CD4-positive, alpha-beta T cell treated with Interferon alpha-2 for 1 hour (primary cell): ENCODE measurements at regions not wholly inside any gene's neighbourhood (a gene's known extent, or its start where the extent isn't known, plus 50 kb on each side); places are given as distances from the start of the nearest gene placed in this dataset.
"Not testable (repeated sequence)": the region's sequence is repeated elsewhere in the genome, so short reads cannot be mapped to it uniquely, and the experiment has no call there.

ENCODE experiments used
- DNase-seq, 2 donors: peaks; one replicate each; pipeline ENCODE4 v3.0.0-alpha.2; 2020 to 2022

GRCh38 chr7:149682038-149682437 lies 91.3 kb downstream of the ZNF467 start:
- DNase-seq, result no peak

DNA sequence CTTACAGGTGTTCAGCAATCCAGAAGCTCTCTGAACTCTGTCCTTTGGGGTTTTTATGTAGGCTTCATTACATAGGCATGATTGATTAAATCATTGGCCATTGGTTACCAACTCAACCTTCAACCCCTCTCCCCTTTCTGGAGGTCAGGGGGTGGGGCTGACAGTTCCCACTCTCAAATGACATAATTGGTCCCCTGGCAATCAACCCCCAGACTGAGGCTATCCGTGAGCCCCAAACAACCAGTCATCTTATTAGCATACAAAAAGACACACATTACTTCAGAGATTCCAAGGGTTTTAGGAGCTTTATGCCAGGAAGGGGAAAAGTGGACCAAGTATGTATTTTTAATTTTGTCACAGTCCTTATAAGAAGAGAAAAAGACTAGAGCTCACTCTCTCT lies 92.1 kb downstream of the ZNF467 start:
- DNase-seq, result no peak

DNA sequence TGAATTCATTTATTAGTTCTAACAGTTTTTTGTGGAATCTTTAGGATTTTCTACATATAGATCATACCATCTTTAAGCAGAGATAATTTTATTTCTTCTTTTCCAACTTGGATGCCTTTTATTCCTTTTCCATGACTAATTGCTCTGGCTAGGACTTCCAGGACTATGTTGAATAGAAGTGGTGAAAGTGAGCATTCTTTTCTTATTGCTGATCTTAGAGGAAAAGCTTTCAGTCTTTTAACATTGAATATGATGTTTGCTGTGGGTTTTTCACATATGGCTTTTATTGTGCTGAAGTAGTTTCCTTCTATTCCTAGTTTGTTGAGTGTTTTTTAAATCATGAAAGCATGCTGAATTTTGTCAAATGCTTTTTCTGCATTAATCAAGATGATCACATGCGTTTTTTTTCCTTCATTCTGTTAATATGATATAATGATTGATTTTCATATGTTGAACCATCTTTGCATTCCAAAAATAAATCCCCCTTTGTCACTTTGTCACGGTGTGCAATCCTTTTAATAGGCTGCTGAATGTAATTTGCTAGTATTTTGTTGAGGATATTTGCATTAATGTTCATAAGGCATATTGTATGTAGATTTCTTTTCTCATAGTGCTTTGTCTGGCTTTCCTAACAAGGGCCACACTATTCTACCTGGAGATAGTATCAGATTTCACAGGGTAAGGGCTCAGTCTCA lies 92.9 kb downstream of the ZNF467 start:
- no peak for DNase-seq

- DNase-seq, result not testable (repeated sequence)
These were observed 98.5 kb downstream of the ZNF467 start for GRCh38 chr7:149674728-149675385.

- DNase-seq, result no peak
These were observed 100.4 kb downstream of the ZNF467 start for GRCh38 chr7:149673006-149673405.

- DNase-seq, result no peak
These were observed 103.1 kb downstream of the ZNF467 start for GRCh38 chr7:149670288-149670687.

- peak in 1 of 2 donors; percentile 21 for DNase-seq
These were observed 104.1 kb downstream of the ZNF467 start for GRCh38 chr7:149669121-149669818.

DNA sequence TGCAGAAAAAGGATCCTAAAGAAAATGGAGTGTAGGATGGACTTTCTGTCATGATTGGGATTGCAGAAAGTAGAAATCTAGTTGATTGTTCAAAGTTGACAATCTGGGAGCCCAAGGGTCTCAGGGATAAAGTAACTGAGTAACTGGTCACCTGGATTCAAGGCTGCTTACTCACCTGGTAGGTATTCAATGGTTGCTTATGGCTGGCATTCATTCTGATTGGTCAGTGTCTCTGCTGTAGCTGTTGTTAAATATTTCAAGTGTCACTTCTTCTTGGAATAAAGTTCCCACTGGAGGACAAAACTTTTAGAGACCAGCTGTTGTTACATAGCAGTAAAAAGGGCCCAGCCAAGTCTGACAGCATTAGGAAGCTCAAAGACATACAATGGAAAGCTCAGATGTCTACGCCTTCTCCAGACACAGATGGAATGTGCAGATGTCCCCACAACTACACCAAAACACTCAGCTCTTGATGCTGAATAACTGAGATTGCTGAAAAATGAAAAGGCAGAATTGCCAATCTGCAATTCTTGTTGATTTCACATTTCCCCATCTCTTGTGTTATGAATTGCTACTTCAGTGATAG lies 106.9 kb downstream of the ZNF467 start:
- DNase-seq, result no peak

DNA sequence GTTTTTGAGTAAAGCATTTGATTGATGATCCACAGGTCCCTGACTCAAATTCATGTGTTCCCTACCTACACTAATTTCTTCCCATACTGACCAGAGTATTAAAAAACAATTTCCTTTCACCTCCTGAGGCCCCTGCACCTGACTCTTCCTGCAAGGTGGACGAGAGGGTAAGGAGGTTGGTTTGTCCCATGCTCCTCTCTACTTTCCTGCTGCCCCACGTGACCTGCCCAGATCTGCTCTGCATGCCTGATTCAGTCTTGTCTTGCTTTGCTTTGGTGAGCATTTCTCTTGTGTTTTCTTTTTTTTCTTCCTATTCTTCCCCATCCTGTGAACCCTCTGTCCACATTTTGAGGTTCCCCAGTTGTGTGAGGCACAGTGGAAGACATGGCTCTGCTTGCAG lies 107.8 kb downstream of the ZNF467 start:
- DNase-seq, result not testable (repeated sequence)

- DNase-seq, result no peak
These were observed 108.7 kb downstream of the ZNF467 start for GRCh38 chr7:149664666-149665065.

GRCh38 chr7:149664176-149664575 lies 109.2 kb downstream of the ZNF467 start:
- DNase-seq, result no peak

- peak; percentile 52 to 64 for DNase-seq
These were observed 110.7 kb downstream of the ZNF467 start for GRCh38 chr7:149662591-149663095.

GRCh38 chr7:149655784-149656183 lies 117.6 kb downstream of the ZNF467 start:
- DNase-seq, result no peak

- DNase-seq, result no peak
These were observed 118.8 kb downstream of the ZNF467 start for GRCh38 chr7:149654588-149654987.

DNA sequence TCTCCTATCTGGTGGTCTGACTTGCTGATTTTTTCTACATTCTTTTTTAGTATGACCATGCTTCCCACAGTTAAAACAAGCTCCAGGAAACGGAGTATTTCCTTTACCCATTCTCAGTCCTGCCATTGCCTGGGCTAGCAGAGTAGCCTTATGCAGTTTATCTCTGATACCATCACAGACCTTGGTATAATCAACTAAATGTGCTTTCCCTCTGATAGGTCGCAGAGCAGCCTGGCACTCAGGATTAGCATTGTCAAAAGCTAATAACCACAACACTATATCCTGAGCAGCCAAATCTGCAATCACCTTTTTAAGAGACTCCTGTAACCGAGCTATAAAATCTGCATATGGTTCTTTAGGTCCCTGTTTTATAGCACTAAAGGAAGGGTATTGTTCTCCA lies 123.2 kb downstream of the ZNF467 start:
- not testable (repeated sequence) for DNase-seq

DNA sequence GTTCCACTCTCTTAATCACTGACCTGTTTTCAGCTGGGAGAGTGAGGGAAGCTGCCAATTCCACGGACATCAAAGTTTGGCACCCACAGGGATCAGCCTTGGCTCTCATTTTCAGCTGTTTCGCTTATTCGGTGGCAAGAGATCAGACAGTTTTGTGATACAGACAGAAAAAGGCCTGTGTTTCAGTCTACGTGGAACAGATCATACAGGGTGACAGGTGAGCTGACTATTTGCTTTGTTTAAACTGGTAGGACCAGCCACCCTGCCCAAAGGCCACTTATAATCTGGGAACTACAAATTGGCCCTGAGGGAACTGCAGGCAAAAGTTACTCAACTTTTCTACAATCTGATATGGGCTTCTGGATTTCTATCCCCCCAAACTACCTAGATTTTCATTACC lies 128.6 kb downstream of the ZNF467 start:
- DNase-seq, result no peak

- DNase-seq, result no peak
These were observed 130.8 kb downstream of the ZNF467 start for GRCh38 chr7:149642589-149642988.

DNA sequence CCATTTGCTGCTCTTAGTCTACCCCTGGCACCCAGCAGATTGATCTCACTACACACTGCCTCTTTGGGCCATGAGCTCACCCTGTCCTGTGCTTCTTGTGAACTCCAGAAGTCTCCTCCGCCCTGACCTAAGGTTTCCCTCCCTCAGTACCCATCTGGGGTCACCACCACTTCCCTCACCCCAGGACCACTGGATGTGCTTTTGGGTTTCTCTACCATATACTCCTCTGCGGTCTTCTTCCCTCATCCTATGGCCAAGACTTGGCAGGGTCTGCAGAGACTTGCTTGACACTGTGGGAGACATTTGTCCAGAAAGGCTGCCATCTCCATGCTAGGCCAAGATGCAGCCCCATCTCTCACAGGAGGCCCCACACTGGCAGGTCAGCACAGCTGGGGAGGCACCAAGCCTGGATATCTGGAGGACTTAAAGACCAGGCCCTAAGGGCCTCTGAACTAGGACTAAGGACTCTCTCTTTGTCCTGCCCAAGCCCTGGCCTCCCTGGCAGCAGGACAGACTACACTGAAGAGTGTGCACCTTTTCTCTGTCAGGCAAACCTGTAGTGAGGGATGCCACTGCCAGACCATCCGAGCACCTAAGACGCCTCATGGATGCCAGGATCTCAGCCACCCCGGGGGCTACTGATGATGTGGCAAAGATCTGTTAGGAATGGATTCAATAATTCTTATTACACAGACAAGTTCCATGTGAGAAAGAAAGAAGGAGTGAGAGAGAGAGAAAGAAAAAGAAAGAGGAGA lies 134.6 kb downstream of the ZNF467 start:
- DNase-seq, result no peak

DNA sequence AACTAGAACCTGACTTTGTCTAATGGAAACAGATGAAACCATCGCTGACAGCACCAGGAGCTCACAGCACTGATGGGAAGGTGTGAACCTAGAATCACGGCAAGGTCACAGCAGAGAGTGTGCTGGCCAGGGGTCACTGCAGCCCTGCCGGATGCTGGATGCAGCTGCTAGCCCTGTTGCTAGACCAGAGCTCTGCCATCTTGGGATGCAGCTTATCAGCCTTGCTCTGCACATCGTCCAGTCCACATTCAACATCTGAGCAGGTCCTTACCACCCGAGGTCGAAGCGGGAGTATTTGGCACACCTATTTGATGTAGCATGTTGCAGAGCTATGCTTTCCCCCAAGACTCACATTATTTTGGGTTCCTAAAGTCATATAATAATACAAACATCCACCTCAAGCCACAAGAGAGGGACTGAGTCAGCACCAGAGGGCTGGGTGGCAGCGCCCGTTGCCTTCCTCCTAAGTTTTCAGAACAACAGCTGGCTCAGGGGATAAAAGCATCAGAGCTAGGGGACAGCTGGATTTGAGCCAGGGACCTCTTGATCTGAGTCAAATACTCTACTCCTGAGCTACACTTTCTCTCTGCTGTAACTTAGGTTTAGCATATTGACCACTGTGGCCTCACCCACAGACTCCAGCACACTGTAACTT lies 135.3 kb downstream of the ZNF467 start:
- DNase-seq, result no peak

- no peak for DNase-seq
These were observed 137.6 kb downstream of the ZNF467 start for GRCh38 chr7:149635561-149636329.
